Ammon's horn (tissue), 1 donor: ENCODE measurements at regions not wholly inside any gene's neighbourhood (a gene's known extent, or its start where the extent isn't known, plus 50 kb on each side); places are given as distances from the start of the nearest gene placed in this dataset.

ENCODE experiments used
- DNase-seq: peaks from one replicate; pipeline ENCODE4 v3.0.0-alpha.2; 2016; ENCODE audit warnings: low spot score

- DNase-seq: no peak
Observed at GRCh38 chr12:65598688-65599087, 225.6 kb upstream of the HMGA2 start.

- DNase-seq: no peak
Observed at GRCh38 chr12:65602253-65602609, 222.1 kb upstream of the HMGA2 start.

- peak; percentile 85 for DNase-seq
Observed at GRCh38 chr12:65602610-65603295, 221.5 kb upstream of the HMGA2 start.

- DNase-seq: peak; percentile 6
Observed at GRCh38 chr12:65603438-65604351, 220.6 kb upstream of the HMGA2 start.

GRCh38 chr12:65605019-65605418, 219.3 kb upstream of the HMGA2 start:
- no peak for DNase-seq

GRCh38 chr12:65606008-65606766, 218.1 kb upstream of the HMGA2 start:
- no peak for DNase-seq

- no peak for DNase-seq
Observed at GRCh38 chr12:65607401-65607841, 216.9 kb upstream of the HMGA2 start.

GRCh38 chr12:65608319-65608916, 215.9 kb upstream of the HMGA2 start:
- DNase-seq: no peak

- DNase-seq: no peak
Observed at GRCh38 chr12:65609359-65609771, 214.9 kb upstream of the HMGA2 start.

GRCh38 chr12:65611396-65611795, 212.9 kb upstream of the HMGA2 start:
- no peak for DNase-seq

- DNase-seq: no peak
Observed at GRCh38 chr12:65612440-65612839, 211.8 kb upstream of the HMGA2 start.

GRCh38 chr12:65613692-65614091, 210.6 kb upstream of the HMGA2 start:
- DNase-seq: no peak

GRCh38 chr12:65614259-65614889, 209.9 kb upstream of the HMGA2 start:
- no peak for DNase-seq

- DNase-seq: no peak
Observed at GRCh38 chr12:65615118-65615517, 209.2 kb upstream of the HMGA2 start.

- DNase-seq: no peak
Observed at GRCh38 chr12:65616022-65616421, 208.3 kb upstream of the HMGA2 start.

- DNase-seq: no peak
Observed at GRCh38 chr12:65618588-65618987, 205.7 kb upstream of the HMGA2 start.

GRCh38 chr12:65619018-65619417, 205.3 kb upstream of the HMGA2 start:
- DNase-seq: no peak

- DNase-seq: no peak
Observed at GRCh38 chr12:65620046-65620445, 204.2 kb upstream of the HMGA2 start.

- no peak for DNase-seq
Observed at GRCh38 chr12:65622056-65622455, 202.2 kb upstream of the HMGA2 start.

GRCh38 chr12:65623507-65623906, 200.8 kb upstream of the HMGA2 start:
- DNase-seq: no peak

- no peak for DNase-seq
Observed at GRCh38 chr12:65624554-65625086, 199.7 kb upstream of the HMGA2 start.
